ENCODE measurements at regions not wholly inside any gene's neighbourhood (a gene's known extent, or its start where the extent isn't known, plus 50 kb on each side); places are given as distances from the start of the nearest gene placed in this dataset.

- DNase-seq (no peak), ATAC-seq (no peak)
- Histone ChIP-seq H3K9me3 (no peaks in the 10 kb centered on the region), H3K36me3 (ENCODE audit: low read depth) (no peaks in the 10 kb centered on the region), H3K4me1 (ENCODE audit: low read depth) (no peaks in the 10 kb centered on the region), H3K4me3 (no peak overlapping the region)
- intact Hi-C loops (cut with DNase I, micrococcal nuclease): no loop called here
- TF ChIP-seq, protein P1, sequence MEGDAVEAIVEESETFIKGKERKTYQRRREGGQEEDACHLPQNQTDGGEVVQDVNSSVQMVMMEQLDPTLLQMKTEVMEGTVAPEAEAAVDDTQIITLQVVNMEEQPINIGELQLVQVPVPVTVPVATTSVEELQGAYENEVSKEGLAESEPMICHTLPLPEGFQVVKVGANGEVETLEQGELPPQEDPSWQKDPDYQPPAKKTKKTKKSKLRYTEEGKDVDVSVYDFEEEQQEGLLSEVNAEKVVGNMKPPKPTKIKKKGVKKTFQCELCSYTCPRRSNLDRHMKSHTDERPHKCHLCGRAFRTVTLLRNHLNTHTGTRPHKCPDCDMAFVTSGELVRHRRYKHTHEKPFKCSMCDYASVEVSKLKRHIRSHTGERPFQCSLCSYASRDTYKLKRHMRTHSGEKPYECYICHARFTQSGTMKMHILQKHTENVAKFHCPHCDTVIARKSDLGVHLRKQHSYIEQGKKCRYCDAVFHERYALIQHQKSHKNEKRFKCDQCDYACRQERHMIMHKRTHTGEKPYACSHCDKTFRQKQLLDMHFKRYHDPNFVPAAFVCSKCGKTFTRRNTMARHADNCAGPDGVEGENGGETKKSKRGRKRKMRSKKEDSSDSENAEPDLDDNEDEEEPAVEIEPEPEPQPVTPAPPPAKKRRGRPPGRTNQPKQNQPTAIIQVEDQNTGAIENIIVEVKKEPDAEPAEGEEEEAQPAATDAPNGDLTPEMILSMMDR (IDR thresholded peaks at IDR 0.05): no peak
These were observed 68.7 kb upstream of the ARHGEF3 start for GRCh38 chr3:56870436-56870835.

- intact Hi-C loops (cut with DNase I, micrococcal nuclease): no loop called here
These were observed 67.6 kb upstream of the ARHGEF3 start for GRCh38 chr3:56869157-56869889.

GRCh38 chr3:56868706-56869105, 67.0 kb upstream of the ARHGEF3 start:
- no peaks in the 10 kb centered on the region for H3K36me3 ChIP-seq (ENCODE audit: low read depth)
- DNase-seq (no peak), ATAC-seq (no peak)
- no peak overlapping the region for H3K4me3 ChIP-seq
- no peaks in the 10 kb centered on the region for H3K4me1 ChIP-seq (ENCODE audit: low read depth)
- intact Hi-C loops (cut with DNase I, micrococcal nuclease): no loop called here
- H3K9me3 ChIP-seq: no peaks in the 10 kb centered on the region
- TF ChIP-seq, protein P1 (IDR thresholded peaks at IDR 0.05): no peak

More at GRCh38 chr3:56869157-56869889, 67.6 kb upstream of the ARHGEF3 start:
- TF ChIP-seq, protein P1 (IDR thresholded peaks at IDR 0.05): no peak
- ATAC-seq (no peak), DNase-seq (no peak)
- no peak overlapping the region for H3K4me3 ChIP-seq
- H3K4me1 ChIP-seq (ENCODE audit: low read depth): no peaks in the 10 kb centered on the region
- no peaks in the 10 kb centered on the region for H3K9me3 ChIP-seq
- H3K36me3 ChIP-seq (ENCODE audit: low read depth): no peaks in the 10 kb centered on the region

- DNase-seq: no peak
- Histone ChIP-seq H3K4me3 (no peak overlapping the region), H3K36me3 (ENCODE audit: low read depth) (no peaks in the 10 kb centered on the region), H3K9me3 (no peaks in the 10 kb centered on the region), H3K4me1 (ENCODE audit: low read depth) (no peaks in the 10 kb centered on the region)
- intact Hi-C loops (cut with DNase I, micrococcal nuclease): no loop called here
- ATAC-seq: no peak
- TF ChIP-seq, protein P1 (IDR thresholded peaks at IDR 0.05): no peak
These were observed 65.9 kb upstream of the ARHGEF3 start for GRCh38 chr3:56867671-56868070.

- H3K9me3 ChIP-seq: no peaks in the 10 kb centered on the region
- intact Hi-C loops (cut with DNase I, micrococcal nuclease): no loop called here
These were observed 63.3 kb upstream of the ARHGEF3 start for GRCh38 chr3:56864918-56865524.

More at GRCh38 chr3:56864918-56865524, 63.3 kb upstream of the ARHGEF3 start:
- Histone ChIP-seq H3K4me1 (ENCODE audit: low read depth) (no peaks in the 10 kb centered on the region), H3K4me3 (no peak overlapping the region), H3K36me3 (ENCODE audit: low read depth) (no peaks in the 10 kb centered on the region)
- TF ChIP-seq, protein P1 (IDR thresholded peaks at IDR 0.05): no peak
- no peak for ATAC-seq
- no peak for DNase-seq

Measured in mucosa of descending colon (tissue), 3 donors.